ENCODE measurements at regions not wholly inside any gene's neighbourhood (a gene's known extent, or its start where the extent isn't known, plus 50 kb on each side); places are given as distances from the start of the nearest gene placed in this dataset.

DNA sequence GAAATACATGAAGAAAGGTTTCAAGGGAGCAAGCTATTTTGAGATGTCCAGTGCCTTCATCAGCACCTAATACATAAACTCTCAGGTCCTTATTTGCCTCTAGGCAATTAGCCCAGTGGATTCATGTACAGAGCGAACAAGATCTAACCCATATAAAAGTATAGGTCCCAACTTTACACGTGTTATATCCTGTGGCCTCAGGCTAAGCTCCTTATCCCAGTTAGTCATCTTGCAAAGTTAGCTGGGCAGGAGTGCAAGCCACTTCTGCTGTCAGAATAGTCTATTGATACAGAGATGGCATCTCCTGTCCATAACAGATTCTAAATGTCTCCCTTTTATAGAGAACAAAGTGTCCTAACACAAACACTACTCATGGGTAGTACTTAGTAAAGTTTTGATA, 203.9 kb upstream of the PIK3C3 start:
- Histone ChIP-seq H3K27me3 (ENCODE audit: control insufficient read depth in 4 of 4, insufficient read depth in 4 of 4, low read length in 3 of 4) (peaks cover 0 to 2% (median 0%) of the 10 kb centered on the region in 4 donors), H3K27ac (ENCODE audit: low read depth in 1 of 2, low read length in 2 of 2) (no peak overlapping the region), H3K9me3 (ENCODE audit: control insufficient read depth in 4 of 4, low read length in 3 of 4) (no peaks in the 10 kb centered on the region), H3K36me3 (ENCODE audit: control insufficient read depth in 4 of 4, insufficient read depth in 3 of 4, low read depth in 1 of 4, low read length in 3 of 4) (no peaks in the 10 kb centered on the region), H3K4me3 (ENCODE audit: low read depth in 1 of 3, low read length in 3 of 3) (no peak overlapping the region), H3K9ac (ENCODE audit: low read depth in 1 of 2, low read length in 2 of 2) (no peak overlapping the region), H3K4me1 (ENCODE audit: control insufficient read depth in 4 of 4, insufficient read depth in 4 of 4, low read length in 3 of 4) (no peaks in the 10 kb centered on the region)
- no peak for DNase-seq (ENCODE audit: low spot score)
- TF ChIP-seq EGR1 (IDR thresholded peaks at IDR 0.05; ENCODE audit: low read depth in 2 of 2), result no peak
- no peak for TF ChIP-seq RAD21 (IDR thresholded peaks at IDR 0.05)
- TF ChIP-seq, protein P1, sequence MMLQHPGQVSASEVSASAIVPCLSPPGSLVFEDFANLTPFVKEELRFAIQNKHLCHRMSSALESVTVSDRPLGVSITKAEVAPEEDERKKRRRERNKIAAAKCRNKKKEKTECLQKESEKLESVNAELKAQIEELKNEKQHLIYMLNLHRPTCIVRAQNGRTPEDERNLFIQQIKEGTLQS (IDR thresholded peaks at IDR 0.05), result no peak
- no peak for TF ChIP-seq SP1 (IDR thresholded peaks at IDR 0.05)
- no peak for TF ChIP-seq FOXA1 (IDR thresholded peaks at IDR 0.05)
- no peak for TF ChIP-seq NR2F2 (IDR thresholded peaks at IDR 0.05)
- no peak for TF ChIP-seq GABPA (IDR thresholded peaks at IDR 0.05 in 1 of 2, conservative IDR thresholded peaks at IDR 0.05 in 1 of 2)
- no peak for TF ChIP-seq HNF4A (conservative IDR thresholded peaks at IDR 0.05)
- TF ChIP-seq, protein P2, sequence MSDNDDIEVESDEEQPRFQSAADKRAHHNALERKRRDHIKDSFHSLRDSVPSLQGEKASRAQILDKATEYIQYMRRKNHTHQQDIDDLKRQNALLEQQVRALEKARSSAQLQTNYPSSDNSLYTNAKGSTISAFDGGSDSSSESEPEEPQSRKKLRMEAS (IDR thresholded peaks at IDR 0.05), result no peak
- no peak for TF ChIP-seq HNF4G (IDR thresholded peaks at IDR 0.05)
- no peak for TF ChIP-seq JUND (IDR thresholded peaks at IDR 0.05)
- TF ChIP-seq, protein P3, sequence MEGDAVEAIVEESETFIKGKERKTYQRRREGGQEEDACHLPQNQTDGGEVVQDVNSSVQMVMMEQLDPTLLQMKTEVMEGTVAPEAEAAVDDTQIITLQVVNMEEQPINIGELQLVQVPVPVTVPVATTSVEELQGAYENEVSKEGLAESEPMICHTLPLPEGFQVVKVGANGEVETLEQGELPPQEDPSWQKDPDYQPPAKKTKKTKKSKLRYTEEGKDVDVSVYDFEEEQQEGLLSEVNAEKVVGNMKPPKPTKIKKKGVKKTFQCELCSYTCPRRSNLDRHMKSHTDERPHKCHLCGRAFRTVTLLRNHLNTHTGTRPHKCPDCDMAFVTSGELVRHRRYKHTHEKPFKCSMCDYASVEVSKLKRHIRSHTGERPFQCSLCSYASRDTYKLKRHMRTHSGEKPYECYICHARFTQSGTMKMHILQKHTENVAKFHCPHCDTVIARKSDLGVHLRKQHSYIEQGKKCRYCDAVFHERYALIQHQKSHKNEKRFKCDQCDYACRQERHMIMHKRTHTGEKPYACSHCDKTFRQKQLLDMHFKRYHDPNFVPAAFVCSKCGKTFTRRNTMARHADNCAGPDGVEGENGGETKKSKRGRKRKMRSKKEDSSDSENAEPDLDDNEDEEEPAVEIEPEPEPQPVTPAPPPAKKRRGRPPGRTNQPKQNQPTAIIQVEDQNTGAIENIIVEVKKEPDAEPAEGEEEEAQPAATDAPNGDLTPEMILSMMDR (IDR thresholded peaks at IDR 0.05; ENCODE audit: low read depth, low read length, missing input control), result no peak
- no peak for TF ChIP-seq YY1 (IDR thresholded peaks at IDR 0.05)
- TF ChIP-seq, protein P4, sequence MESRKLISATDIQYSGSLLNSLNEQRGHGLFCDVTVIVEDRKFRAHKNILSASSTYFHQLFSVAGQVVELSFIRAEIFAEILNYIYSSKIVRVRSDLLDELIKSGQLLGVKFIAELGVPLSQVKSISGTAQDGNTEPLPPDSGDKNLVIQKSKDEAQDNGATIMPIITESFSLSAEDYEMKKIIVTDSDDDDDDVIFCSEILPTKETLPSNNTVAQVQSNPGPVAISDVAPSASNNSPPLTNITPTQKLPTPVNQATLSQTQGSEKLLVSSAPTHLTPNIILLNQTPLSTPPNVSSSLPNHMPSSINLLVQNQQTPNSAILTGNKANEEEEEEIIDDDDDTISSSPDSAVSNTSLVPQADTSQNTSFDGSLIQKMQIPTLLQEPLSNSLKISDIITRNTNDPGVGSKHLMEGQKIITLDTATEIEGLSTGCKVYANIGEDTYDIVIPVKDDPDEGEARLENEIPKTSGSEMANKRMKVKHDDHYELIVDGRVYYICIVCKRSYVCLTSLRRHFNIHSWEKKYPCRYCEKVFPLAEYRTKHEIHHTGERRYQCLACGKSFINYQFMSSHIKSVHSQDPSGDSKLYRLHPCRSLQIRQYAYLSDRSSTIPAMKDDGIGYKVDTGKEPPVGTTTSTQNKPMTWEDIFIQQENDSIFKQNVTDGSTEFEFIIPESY (IDR thresholded peaks at IDR 0.05), result no peak
- TF ChIP-seq RXRA (IDR thresholded peaks at IDR 0.05), result no peak
- TF ChIP-seq FOXA2 (IDR thresholded peaks at IDR 0.05), result no peak
- no peak for TF ChIP-seq REST (IDR thresholded peaks at IDR 0.05)
- no peak for TF ChIP-seq TAF1 (conservative IDR thresholded peaks at IDR 0.05)
- 87% methylated on average over 2 of the region's 2 CpGs for WGBS

Data from liver (tissue), 8 donors.